Fibroblast of mammary gland (primary cell): ENCODE measurements at regions not wholly inside any gene's neighbourhood (a gene's known extent, or its start where the extent isn't known, plus 50 kb on each side); places are given as distances from the start of the nearest gene placed in this dataset.

Source experiments
- DNase-seq: peaks from one replicate; pipeline ENCODE4 v3.0.0-alpha.2; 2010; ENCODE audit warnings: low read depth
- H3K4me3 ChIP-seq: 2 replicates; pipeline ENCODE4 v1.5.1; 2011; ENCODE audit warnings: low read depth, mild to moderate bottlenecking, low read length, moderate library complexity; ENCODE audit not compliant: control insufficient read depth
- TF ChIP-seq, protein P1 (sequence below): conservative IDR thresholded peaks from 2 replicates; pipeline ENCODE4 v1.5.1; 2011; ENCODE audit warnings: low read depth, low read length, inconsistent platforms; ENCODE audit not compliant: control insufficient read depth, insufficient read depth

DNA sequence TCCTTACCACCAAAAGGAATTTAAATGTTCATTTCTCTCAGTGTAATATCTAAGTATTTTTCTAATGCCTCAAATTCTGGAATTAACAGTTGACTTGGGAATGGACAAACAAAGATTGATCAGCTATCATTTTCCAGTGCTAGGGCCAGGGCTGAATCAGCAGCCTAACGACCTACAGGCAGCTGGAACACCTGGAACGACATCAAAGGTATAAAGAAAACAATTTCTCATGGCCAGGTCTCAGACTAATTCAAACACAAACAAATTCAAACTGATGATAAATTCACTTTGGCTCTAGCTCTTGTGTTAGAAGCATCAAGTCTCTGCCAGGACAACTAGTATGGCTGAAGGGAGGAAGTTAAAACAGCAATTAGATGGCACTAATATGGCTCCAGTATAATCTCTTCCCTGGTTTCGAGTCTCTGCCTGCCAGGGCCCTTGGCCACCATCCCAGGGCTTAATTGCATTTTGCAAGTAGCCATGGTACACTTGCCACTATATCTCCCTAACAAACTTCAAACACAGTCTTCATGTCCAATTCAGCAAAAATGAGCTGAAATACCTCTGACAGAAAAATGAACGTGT lies 70.2 kb upstream of the FSHR start:
- TF ChIP-seq, protein P1, sequence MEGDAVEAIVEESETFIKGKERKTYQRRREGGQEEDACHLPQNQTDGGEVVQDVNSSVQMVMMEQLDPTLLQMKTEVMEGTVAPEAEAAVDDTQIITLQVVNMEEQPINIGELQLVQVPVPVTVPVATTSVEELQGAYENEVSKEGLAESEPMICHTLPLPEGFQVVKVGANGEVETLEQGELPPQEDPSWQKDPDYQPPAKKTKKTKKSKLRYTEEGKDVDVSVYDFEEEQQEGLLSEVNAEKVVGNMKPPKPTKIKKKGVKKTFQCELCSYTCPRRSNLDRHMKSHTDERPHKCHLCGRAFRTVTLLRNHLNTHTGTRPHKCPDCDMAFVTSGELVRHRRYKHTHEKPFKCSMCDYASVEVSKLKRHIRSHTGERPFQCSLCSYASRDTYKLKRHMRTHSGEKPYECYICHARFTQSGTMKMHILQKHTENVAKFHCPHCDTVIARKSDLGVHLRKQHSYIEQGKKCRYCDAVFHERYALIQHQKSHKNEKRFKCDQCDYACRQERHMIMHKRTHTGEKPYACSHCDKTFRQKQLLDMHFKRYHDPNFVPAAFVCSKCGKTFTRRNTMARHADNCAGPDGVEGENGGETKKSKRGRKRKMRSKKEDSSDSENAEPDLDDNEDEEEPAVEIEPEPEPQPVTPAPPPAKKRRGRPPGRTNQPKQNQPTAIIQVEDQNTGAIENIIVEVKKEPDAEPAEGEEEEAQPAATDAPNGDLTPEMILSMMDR: no peak
- DNase-seq: no peak
- no peak overlapping the region for H3K4me3 ChIP-seq

DNA sequence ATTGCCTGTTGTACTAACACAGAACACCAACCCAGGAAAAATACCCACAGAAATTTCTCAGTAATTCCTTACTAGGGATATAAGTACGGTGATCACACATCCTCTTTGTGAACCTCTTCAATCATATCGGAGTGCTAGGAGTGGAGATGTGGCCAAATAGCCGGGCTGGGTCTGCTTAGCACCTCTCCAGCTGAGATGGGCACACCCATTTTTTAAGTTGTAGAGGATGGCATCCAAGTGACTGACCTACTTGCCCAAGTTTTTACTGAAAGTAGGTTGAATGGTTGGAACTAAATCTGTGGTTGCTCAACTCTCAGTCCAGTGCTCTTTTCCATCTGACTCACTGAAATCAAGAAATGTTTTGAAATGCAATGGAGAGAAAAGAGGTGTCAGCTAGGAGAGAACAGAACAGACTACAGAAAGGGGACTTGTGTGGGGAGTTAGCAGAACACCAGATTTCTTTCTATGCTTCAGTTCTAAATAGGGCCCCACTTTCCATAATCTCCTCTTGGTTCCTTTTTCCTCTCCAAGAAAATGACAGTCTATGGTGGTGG lies 68.7 kb upstream of the FSHR start:
- H3K4me3 ChIP-seq: no peak overlapping the region
- TF ChIP-seq, protein P1: no peak
- no peak for DNase-seq

DNA sequence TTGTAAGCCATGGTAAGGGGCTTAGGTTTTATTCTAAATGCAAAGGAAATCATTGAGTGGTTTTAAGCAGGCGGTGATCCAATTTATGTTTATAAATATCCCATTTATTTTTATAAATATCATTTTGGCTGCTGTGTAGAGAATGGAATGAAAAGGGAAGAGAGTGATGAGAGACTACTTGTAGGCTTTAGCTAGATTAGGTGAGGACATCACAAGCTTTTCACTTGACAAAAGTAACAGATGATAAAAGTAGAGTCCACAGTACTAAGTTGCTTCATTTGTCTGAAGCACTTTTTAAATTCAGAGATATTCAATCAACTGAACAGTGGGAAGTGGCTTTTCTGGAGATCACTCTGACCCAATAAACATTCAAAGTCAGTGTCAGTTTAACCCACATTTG lies 65.4 kb upstream of the FSHR start:
- TF ChIP-seq, protein P1: no peak
- DNase-seq: no peak
- H3K4me3 ChIP-seq: no peak overlapping the region

DNA sequence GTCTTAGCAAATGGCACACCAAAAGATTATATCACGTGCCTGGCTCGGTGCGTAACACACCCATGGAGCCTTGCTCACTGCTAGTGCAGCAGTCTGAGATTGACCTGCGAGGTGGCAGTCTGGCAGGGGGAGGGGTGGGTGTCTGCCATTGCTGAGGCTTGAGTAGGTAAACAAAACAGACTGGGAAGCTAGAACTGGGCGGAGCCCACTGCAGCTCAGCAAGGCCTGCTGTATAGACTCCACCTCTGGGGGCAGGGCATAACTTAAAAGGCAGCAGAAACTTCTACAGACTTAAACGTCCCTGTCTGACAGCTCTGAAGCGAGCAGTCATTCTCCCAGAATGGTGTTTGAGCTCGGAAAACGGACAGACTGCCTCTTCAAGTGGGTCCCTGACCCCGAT lies 55.9 kb upstream of the FSHR start:
- no peak overlapping the region for H3K4me3 ChIP-seq
- no peak for DNase-seq
- TF ChIP-seq, protein P1: no peak

DNA sequence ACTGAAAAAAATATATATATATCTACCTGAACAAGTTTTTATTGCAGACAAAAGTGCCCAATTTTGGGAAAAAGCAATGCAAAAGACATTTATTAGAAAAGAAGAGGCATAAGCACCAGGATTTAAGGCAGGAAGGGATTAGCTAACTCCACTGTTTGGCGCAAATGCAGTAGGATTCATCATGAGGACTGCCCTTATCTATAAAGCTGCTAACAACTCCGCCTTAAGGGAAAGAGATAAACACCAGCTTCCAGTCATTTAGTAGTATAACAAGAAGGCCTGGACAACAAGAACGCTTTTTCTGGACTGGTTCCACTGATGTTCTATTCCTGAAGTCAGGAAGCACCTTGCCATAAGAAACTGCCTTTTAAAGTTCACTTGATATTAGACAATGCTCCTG lies 52.9 kb upstream of the FSHR start:
- TF ChIP-seq, protein P1: no peak
- DNase-seq: no peak

More for the DNA sequence above, 52.9 kb upstream of the FSHR start:
- H3K4me3 ChIP-seq: no peak overlapping the region
